LNCaP clone FGC (cell line): ENCODE measurements at regions not wholly inside any gene's neighbourhood (a gene's known extent, or its start where the extent isn't known, plus 50 kb on each side); places are given as distances from the start of the nearest gene placed in this dataset.

ENCODE experiments used
- DNase-seq: peaks from one replicate; pipeline ENCODE4 v3.0.0-alpha.2; 2011; ENCODE audit warnings: low read depth
- H3K4me3 ChIP-seq: 2 replicates; pipeline ENCODE4 v1.5.1; 2011; ENCODE audit warnings: mild to moderate bottlenecking, low read depth, low read length, control low read depth
- CTCF ChIP-seq: IDR thresholded peaks from 2 replicates; pipeline ENCODE4 v1.5.1; 2012; ENCODE audit warnings: mild to moderate bottlenecking; ENCODE audit not compliant: control insufficient read depth, insufficient read depth; ENCODE audit errors: extremely low read depth

- no peak for TF ChIP-seq CTCF
- H3K4me3 ChIP-seq: no peak overlapping the region
- DNase-seq: no peak
Observed at GRCh38 chr12:38149395-38150073, 167.0 kb upstream of the ALG10B start.

GRCh38 chr12:38151991-38152700, 164.4 kb upstream of the ALG10B start:
- DNase-seq: no peak
- H3K4me3 ChIP-seq: no peak overlapping the region
- TF ChIP-seq CTCF: no peak

- no peak for DNase-seq
- no peak overlapping the region for H3K4me3 ChIP-seq
- TF ChIP-seq CTCF: no peak
Observed at GRCh38 chr12:38152816-38153736, 163.5 kb upstream of the ALG10B start.

- DNase-seq: no peak
- no peak for TF ChIP-seq CTCF
- no peak overlapping the region for H3K4me3 ChIP-seq
Observed at GRCh38 chr12:38153737-38154061, 162.9 kb upstream of the ALG10B start.

GRCh38 chr12:38154096-38155019, 162.2 kb upstream of the ALG10B start:
- no peak for DNase-seq
- H3K4me3 ChIP-seq: no peak overlapping the region
- TF ChIP-seq CTCF: no peak

- no peak for TF ChIP-seq CTCF
- no peak for DNase-seq
- H3K4me3 ChIP-seq: no peak overlapping the region
Observed at GRCh38 chr12:38155020-38155395, 161.6 kb upstream of the ALG10B start.
